ENCODE measurements at regions not wholly inside any gene's neighbourhood (a gene's known extent, or its start where the extent isn't known, plus 50 kb on each side); places are given as distances from the start of the nearest gene placed in this dataset.

DNA sequence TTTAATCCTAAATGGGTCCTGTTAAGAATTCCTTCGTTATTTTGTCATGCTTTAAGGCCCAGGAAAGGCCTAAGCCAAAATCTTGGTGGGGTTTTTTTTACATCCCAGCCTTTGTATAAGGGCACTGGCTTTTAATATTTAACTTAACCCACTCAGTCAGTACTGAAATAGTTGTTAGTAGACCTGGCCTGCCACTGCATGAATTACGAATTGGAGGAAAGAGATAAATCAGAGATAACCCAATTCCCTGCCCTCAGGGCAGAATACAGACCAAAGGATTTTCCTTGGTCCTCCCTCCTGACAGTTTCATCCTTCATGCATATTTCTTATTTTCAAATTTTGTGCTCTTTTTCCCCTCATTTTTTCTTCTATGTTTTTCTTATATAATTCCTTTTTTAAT, 193.0 kb downstream of the FASLG start:
- TF ChIP-seq SPI1 (IDR thresholded peaks at IDR 0.05; ENCODE audit: borderline replicate concordance, low read depth) (no peak), CTCF (IDR thresholded peaks at IDR 0.05; ENCODE audit: insufficient read depth, low read length) (no peak)
